GM23338 (cell line): ENCODE measurements at regions not wholly inside any gene's neighbourhood (a gene's known extent, or its start where the extent isn't known, plus 50 kb on each side); places are given as distances from the start of the nearest gene placed in this dataset.
"Not testable (repeated sequence)": the region's sequence is repeated elsewhere in the genome, so short reads cannot be mapped to it uniquely, and the experiment has no call there.

Source experiments
- CREB1 ChIP-seq: fragments of 250-450 bp; sonication (Bioruptor Pico); IDR thresholded peaks from 2 replicates; pipeline ENCODE4 v1.5.0; 2020; ENCODE audit warnings: low read depth, mild to moderate bottlenecking, moderate library complexity
- EZH2 ChIP-seq: fragments of 200-600 bp; sonication (generic); IDR thresholded peaks from one replicate; pipeline ENCODE4 v1.8.0; 2017; ENCODE audit warnings: antibody characterized with exemption, mild to moderate bottlenecking, low read depth; ENCODE audit not compliant: unreplicated experiment
- EZH2phosphoT487 ChIP-seq: fragments of 200-600 bp; sonication (generic); IDR thresholded peaks from one replicate; pipeline ENCODE4 v1.8.1; 2018; ENCODE audit warnings: antibody characterized with exemption; ENCODE audit not compliant: unreplicated experiment
- JUNB ChIP-seq: IDR thresholded peaks from one replicate; pipeline ENCODE4 v1.6.1; 2016; ENCODE audit warnings: antibody characterized with exemption; ENCODE audit not compliant: unreplicated experiment
- NANOG ChIP-seq: IDR thresholded peaks from 2 replicates; pipeline ENCODE4 v1.6.1; 2016; ENCODE audit warnings: antibody characterized with exemption, borderline replicate concordance
- POLR2AphosphoS5 ChIP-seq: IDR thresholded peaks from 2 replicates; pipeline ENCODE4 v1.6.1; 2016; ENCODE audit warnings: antibody characterized with exemption, low read depth
- STAT1 ChIP-seq: IDR thresholded peaks from one replicate; pipeline ENCODE4 v1.6.1; 2016; ENCODE audit warnings: antibody characterized with exemption; ENCODE audit not compliant: unreplicated experiment
- ZNF114 ChIP-seq: fragments of 250-450 bp; sonication (Bioruptor Pico); IDR thresholded peaks from 2 replicates; pipeline ENCODE4 v1.5.0; 2020; ENCODE audit warnings: mild to moderate bottlenecking, moderate library complexity
- ZNF331 ChIP-seq: fragments of 250-450 bp; sonication (Bioruptor Pico); IDR thresholded peaks from 2 replicates; pipeline ENCODE4 v1.5.0; 2020; ENCODE audit warnings: low read depth, mild to moderate bottlenecking, moderate library complexity
- TF ChIP-seq, protein P1 (sequence below), 2 experiments: fragments of 200-600 bp in 1 of 2; sonication (generic) in 1 of 2; conservative IDR thresholded peaks; 2 replicates each; pipeline versions ENCODE4 v1.5.1 to v1.6.1; 2016 to 2017; ENCODE audit warnings: antibody characterized with exemption in 2 of 2, low read depth in 2 of 2, mild to moderate bottlenecking in 2 of 2, moderate library complexity in 1 of 2
- TF ChIP-seq, protein P2 (sequence below): IDR thresholded peaks from one replicate; pipeline ENCODE4 v1.6.1; 2018; ENCODE audit warnings: antibody characterized with exemption; ENCODE audit not compliant: unreplicated experiment
- TF ChIP-seq, protein P3 (sequence below): IDR thresholded peaks from 2 replicates; pipeline ENCODE4 v1.6.1; 2016; ENCODE audit warnings: antibody characterized with exemption
- TF ChIP-seq, protein P4 (sequence below): fragments of 250-450 bp; sonication (Bioruptor Pico); IDR thresholded peaks from 2 replicates; pipeline ENCODE4 v1.5.0; 2020; ENCODE audit warnings: mild to moderate bottlenecking, moderate library complexity

DNA sequence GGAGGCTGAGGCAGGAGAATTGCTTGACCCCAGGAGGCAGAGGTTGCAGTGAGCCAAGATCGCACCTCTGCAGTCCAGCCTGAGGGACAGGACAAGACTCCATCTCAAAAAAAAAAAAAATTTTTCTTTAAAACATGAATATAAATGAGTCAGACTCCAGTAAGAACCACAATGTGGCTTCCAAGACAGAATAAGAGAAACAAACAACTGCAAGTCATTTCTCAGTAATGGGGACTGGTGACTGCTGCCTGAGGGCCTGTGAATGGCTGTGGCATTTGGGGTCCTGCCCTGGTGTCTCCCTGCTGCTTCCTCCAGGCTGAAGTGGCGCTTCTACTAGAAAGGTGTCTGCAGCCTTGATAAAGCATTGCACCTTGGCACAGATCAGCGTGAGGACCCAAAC, 113.8 kb upstream of the FAM240B start:
- not testable (repeated sequence) for TF ChIP-seq CREB1; EZH2; POLR2AphosphoS5; STAT1; EZH2phosphoT487; JUNB; ZNF114 (CRISPR knock-in tag); NANOG; ZNF331 (CRISPR knock-in tag)
- TF ChIP-seq, protein P1, sequence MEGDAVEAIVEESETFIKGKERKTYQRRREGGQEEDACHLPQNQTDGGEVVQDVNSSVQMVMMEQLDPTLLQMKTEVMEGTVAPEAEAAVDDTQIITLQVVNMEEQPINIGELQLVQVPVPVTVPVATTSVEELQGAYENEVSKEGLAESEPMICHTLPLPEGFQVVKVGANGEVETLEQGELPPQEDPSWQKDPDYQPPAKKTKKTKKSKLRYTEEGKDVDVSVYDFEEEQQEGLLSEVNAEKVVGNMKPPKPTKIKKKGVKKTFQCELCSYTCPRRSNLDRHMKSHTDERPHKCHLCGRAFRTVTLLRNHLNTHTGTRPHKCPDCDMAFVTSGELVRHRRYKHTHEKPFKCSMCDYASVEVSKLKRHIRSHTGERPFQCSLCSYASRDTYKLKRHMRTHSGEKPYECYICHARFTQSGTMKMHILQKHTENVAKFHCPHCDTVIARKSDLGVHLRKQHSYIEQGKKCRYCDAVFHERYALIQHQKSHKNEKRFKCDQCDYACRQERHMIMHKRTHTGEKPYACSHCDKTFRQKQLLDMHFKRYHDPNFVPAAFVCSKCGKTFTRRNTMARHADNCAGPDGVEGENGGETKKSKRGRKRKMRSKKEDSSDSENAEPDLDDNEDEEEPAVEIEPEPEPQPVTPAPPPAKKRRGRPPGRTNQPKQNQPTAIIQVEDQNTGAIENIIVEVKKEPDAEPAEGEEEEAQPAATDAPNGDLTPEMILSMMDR (conservative IDR thresholded peaks at IDR 0.05; ENCODE audit: low read depth in 2 of 2): not testable (repeated sequence)
- TF ChIP-seq, protein P2, sequence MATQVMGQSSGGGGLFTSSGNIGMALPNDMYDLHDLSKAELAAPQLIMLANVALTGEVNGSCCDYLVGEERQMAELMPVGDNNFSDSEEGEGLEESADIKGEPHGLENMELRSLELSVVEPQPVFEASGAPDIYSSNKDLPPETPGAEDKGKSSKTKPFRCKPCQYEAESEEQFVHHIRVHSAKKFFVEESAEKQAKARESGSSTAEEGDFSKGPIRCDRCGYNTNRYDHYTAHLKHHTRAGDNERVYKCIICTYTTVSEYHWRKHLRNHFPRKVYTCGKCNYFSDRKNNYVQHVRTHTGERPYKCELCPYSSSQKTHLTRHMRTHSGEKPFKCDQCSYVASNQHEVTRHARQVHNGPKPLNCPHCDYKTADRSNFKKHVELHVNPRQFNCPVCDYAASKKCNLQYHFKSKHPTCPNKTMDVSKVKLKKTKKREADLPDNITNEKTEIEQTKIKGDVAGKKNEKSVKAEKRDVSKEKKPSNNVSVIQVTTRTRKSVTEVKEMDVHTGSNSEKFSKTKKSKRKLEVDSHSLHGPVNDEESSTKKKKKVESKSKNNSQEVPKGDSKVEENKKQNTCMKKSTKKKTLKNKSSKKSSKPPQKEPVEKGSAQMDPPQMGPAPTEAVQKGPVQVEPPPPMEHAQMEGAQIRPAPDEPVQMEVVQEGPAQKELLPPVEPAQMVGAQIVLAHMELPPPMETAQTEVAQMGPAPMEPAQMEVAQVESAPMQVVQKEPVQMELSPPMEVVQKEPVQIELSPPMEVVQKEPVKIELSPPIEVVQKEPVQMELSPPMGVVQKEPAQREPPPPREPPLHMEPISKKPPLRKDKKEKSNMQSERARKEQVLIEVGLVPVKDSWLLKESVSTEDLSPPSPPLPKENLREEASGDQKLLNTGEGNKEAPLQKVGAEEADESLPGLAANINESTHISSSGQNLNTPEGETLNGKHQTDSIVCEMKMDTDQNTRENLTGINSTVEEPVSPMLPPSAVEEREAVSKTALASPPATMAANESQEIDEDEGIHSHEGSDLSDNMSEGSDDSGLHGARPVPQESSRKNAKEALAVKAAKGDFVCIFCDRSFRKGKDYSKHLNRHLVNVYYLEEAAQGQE: not testable (repeated sequence)
- TF ChIP-seq, protein P3, sequence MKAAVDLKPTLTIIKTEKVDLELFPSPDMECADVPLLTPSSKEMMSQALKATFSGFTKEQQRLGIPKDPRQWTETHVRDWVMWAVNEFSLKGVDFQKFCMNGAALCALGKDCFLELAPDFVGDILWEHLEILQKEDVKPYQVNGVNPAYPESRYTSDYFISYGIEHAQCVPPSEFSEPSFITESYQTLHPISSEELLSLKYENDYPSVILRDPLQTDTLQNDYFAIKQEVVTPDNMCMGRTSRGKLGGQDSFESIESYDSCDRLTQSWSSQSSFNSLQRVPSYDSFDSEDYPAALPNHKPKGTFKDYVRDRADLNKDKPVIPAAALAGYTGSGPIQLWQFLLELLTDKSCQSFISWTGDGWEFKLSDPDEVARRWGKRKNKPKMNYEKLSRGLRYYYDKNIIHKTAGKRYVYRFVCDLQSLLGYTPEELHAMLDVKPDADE: not testable (repeated sequence)
- TF ChIP-seq, protein P4, sequence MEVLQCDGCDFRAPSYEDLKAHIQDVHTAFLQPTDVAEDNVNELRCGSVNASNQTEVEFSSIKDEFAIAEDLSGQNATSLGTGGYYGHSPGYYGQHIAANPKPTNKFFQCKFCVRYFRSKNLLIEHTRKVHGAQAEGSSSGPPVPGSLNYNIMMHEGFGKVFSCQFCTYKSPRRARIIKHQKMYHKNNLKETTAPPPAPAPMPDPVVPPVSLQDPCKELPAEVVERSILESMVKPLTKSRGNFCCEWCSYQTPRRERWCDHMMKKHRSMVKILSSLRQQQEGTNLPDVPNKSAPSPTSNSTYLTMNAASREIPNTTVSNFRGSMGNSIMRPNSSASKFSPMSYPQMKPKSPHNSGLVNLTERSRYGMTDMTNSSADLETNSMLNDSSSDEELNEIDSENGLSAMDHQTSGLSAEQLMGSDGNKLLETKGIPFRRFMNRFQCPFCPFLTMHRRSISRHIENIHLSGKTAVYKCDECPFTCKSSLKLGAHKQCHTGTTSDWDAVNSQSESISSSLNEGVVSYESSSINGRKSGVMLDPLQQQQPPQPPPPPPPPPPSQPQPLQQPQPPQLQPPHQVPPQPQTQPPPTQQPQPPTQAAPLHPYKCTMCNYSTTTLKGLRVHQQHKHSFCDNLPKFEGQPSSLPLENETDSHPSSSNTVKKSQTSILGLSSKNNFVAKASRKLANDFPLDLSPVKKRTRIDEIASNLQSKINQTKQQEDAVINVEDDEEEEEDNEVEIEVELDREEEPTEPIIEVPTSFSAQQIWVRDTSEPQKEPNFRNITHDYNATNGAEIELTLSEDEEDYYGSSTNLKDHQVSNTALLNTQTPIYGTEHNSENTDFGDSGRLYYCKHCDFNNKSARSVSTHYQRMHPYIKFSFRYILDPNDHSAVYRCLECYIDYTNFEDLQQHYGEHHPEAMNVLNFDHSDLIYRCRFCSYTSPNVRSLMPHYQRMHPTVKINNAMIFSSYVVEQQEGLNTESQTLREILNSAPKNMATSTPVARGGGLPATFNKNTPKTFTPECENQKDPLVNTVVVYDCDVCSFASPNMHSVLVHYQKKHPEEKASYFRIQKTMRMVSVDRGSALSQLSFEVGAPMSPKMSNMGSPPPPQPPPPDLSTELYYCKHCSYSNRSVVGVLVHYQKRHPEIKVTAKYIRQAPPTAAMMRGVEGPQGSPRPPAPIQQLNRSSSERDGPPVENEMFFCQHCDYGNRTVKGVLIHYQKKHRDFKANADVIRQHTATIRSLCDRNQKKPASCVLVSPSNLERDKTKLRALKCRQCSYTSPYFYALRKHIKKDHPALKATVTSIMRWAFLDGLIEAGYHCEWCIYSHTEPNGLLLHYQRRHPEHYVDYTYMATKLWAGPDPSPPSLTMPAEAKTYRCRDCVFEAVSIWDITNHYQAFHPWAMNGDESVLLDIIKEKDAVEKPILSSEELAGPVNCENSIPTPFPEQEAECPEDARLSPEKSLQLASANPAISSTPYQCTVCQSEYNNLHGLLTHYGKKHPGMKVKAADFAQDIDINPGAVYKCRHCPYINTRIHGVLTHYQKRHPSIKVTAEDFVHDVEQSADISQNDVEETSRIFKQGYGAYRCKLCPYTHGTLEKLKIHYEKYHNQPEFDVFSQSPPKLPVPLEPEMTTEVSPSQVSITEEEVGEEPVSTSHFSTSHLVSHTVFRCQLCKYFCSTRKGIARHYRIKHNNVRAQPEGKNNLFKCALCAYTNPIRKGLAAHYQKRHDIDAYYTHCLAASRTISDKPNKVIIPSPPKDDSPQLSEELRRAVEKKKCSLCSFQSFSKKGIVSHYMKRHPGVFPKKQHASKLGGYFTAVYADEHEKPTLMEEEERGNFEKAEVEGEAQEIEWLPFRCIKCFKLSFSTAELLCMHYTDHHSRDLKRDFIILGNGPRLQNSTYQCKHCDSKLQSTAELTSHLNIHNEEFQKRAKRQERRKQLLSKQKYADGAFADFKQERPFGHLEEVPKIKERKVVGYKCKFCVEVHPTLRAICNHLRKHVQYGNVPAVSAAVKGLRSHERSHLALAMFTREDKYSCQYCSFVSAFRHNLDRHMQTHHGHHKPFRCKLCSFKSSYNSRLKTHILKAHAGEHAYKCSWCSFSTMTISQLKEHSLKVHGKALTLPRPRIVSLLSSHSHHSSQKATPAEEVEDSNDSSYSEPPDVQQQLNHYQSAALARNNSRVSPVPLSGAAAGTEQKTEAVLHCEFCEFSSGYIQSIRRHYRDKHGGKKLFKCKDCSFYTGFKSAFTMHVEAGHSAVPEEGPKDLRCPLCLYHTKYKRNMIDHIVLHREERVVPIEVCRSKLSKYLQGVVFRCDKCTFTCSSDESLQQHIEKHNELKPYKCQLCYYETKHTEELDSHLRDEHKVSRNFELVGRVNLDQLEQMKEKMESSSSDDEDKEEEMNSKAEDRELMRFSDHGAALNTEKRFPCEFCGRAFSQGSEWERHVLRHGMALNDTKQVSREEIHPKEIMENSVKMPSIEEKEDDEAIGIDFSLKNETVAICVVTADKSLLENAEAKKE (CRISPR knock-in tag): not testable (repeated sequence)
